Stomach (tissue), 8 donors: ENCODE measurements at regions not wholly inside any gene's neighbourhood (a gene's known extent, or its start where the extent isn't known, plus 50 kb on each side); places are given as distances from the start of the nearest gene placed in this dataset.

ENCODE experiments used
- DNase-seq, 2 donors: peaks; one replicate each; pipeline versions ENCODE4 v3.0.0 to v3.0.0-alpha.2; 2013 to 2019
- H3K27ac ChIP-seq, 5 donors: fragments of 200-600 bp in 4 of 5; sonication (generic) in 4 of 5; one replicate each; pipeline ENCODE4 v1.5.1; 2013 to 2019; ENCODE audit warnings: mild to moderate bottlenecking in 1 of 5, moderate library complexity in 1 of 5
- H3K27me3 ChIP-seq, 3 donors: fragments of 200-600 bp; sonication (generic); one replicate each; pipeline ENCODE4 v1.5.1; 2017 to 2019; ENCODE audit warnings: mixed run types in 1 of 3
- H3K36me3 ChIP-seq, 4 donors: fragments of 200-600 bp; sonication (generic); 1 replicate in 3 of 4; 2 replicates in 1 of 4; pipeline ENCODE4 v1.5.1; 2016 to 2019
- H3K4me1 ChIP-seq, 4 donors: fragments of 200-600 bp; sonication (generic); one replicate each; pipeline ENCODE4 v1.5.1; 2016 to 2019
- H3K4me3 ChIP-seq, 4 donors: fragments of 200-600 bp; sonication (generic) in 3 of 4; one replicate each; pipeline ENCODE4 v1.5.1; 2016 to 2019; ENCODE audit warnings: mild to moderate bottlenecking in 1 of 4
- H3K9me3 ChIP-seq, 4 donors: fragments of 200-600 bp; sonication (generic); one replicate each; pipeline ENCODE4 v1.5.1; 2016 to 2019
- CTCF ChIP-seq, 7 experiments: fragments of 450-650 bp in 4 of 7; fragments of 200-600 bp in 3 of 7; sonication (generic) in 3 of 7; IDR thresholded peaks; one replicate each; pipeline ENCODE4 v1.5.1; 2016 to 2019; ENCODE audit warnings: antibody characterized with exemption in 7 of 7, control low read depth in 2 of 7, mild to moderate bottlenecking in 1 of 7
- EP300 ChIP-seq: sonication (generic); formaldehyde crosslinking; IDR thresholded peaks from one replicate; pipeline ENCODE4 v1.6.1; 2017; ENCODE audit warnings: antibody characterized with exemption
- POLR2A ChIP-seq, 4 donors: fragments of 450-650 bp; IDR thresholded peaks; one replicate each; pipeline ENCODE4 v1.6.1; 2016; ENCODE audit warnings: antibody characterized with exemption in 4 of 4, control low read depth in 2 of 4, mild to moderate bottlenecking in 1 of 4, moderate library complexity in 1 of 4
- POLR2AphosphoS5 ChIP-seq, 3 donors: sonication (generic); formaldehyde crosslinking; IDR thresholded peaks; one replicate each; pipeline ENCODE4 v1.6.1; 2016; ENCODE audit warnings: antibody characterized with exemption in 3 of 3
- WGBS, 5 donors: extraction: QIAGEN DNeasy Blood & Tissue Kit in 3 of 5; methylation state at CpG; one replicate each; pipeline versions ENCODE4 v1.1.5 to v1.1.7; 2013 to 2018; 5-methylcytosine and 5-hydroxymethylcytosine counted together
- intact Hi-C: fragments of 100-400 bp; cut with DNase I; formaldehyde crosslinking; loops from one replicate; pipeline ENCODE4 v1.15.1; 2023; ENCODE audit warnings: low total_unique reads
- donor health status: healthy with polysubstance abuse.
- donor health status: Bipolar disorder and iron deficiency.
- donor health status: healthy.

- no peaks in the 10 kb centered on the region for H3K36me3 ChIP-seq
- H3K4me3 ChIP-seq, result no peak overlapping the region
- intact Hi-C loops, result no loop called here
- H3K27ac ChIP-seq, result no peak overlapping the region
- no peaks in the 10 kb centered on the region for H3K9me3 ChIP-seq
- no peak for TF ChIP-seq EP300
- H3K4me1 ChIP-seq, result no peaks in the 10 kb centered on the region
- DNase-seq, result no peak
- no peaks in the 10 kb centered on the region for H3K27me3 ChIP-seq
- 70 to 78% (median 71%) methylated on average over 6 of the region's 6 CpGs for WGBS, 5 donors
Measured at GRCh38 chrX:23136816-23137215, 137.1 kb downstream of the DDX53 start.

GRCh38 chrX:23168291-23168690 lies 166.4 kb upstream of the PTCHD1 start:
- intact Hi-C loops, result no loop called here

GRCh38 chrX:23185951-23186350 lies 148.7 kb upstream of the PTCHD1 start:
- WGBS, 5 donors, result 67 to 81% (median 78%) methylated on average over 1 of the region's 1 CpG
- no peaks in the 10 kb centered on the region for H3K4me1 ChIP-seq
- H3K27ac ChIP-seq, result no peak overlapping the region
- TF ChIP-seq POLR2A (IDR thresholded peaks at IDR 0.05) (no peak), EP300 (no peak), POLR2AphosphoS5 (IDR thresholded peaks at IDR 0.05) (no peak), CTCF (IDR thresholded peaks at IDR 0.05) (no peak)
- no peaks in the 10 kb centered on the region for H3K27me3 ChIP-seq
- H3K36me3 ChIP-seq, result no peaks in the 10 kb centered on the region
- intact Hi-C loops, result no loop called here
- no peak for DNase-seq
- H3K4me3 ChIP-seq, result no peak overlapping the region
- H3K9me3 ChIP-seq, result no peaks in the 10 kb centered on the region

More at GRCh38 chrX:23168291-23168690, 166.4 kb upstream of the PTCHD1 start:
- no peaks in the 10 kb centered on the region for H3K36me3 ChIP-seq
- TF ChIP-seq EP300, result no peak
- no peak for TF ChIP-seq CTCF (IDR thresholded peaks at IDR 0.05)
- no peak for TF ChIP-seq POLR2A (IDR thresholded peaks at IDR 0.05)
- no peak for TF ChIP-seq POLR2AphosphoS5 (IDR thresholded peaks at IDR 0.05)
- DNase-seq, result no peak
- WGBS, 5 donors, result 43 to 76% (median 55%) methylated on average over 1 of the region's 1 CpG
- H3K4me1 ChIP-seq, result no peaks in the 10 kb centered on the region
- H3K9me3 ChIP-seq, result no peaks in the 10 kb centered on the region
- H3K4me3 ChIP-seq, result no peak overlapping the region
- H3K27ac ChIP-seq, result no peak overlapping the region
- H3K27me3 ChIP-seq, result no peaks in the 10 kb centered on the region

- no peak for TF ChIP-seq CTCF (IDR thresholded peaks at IDR 0.05)
- TF ChIP-seq POLR2A (IDR thresholded peaks at IDR 0.05), result no peak
- no peak for TF ChIP-seq EP300
- TF ChIP-seq POLR2AphosphoS5 (IDR thresholded peaks at IDR 0.05), result no peak
- H3K9me3 ChIP-seq, result no peaks in the 10 kb centered on the region
- no peak for DNase-seq
- intact Hi-C loops, result no loop called here
- H3K27me3 ChIP-seq, result no peaks in the 10 kb centered on the region
- no peaks in the 10 kb centered on the region for H3K4me1 ChIP-seq
- H3K27ac ChIP-seq, result no peak overlapping the region
- no peak overlapping the region for H3K4me3 ChIP-seq
- H3K36me3 ChIP-seq, result no peaks in the 10 kb centered on the region
- WGBS, 5 donors, result 81 to 96% (median 88%) methylated on average over 5 of the region's 5 CpGs
Measured at GRCh38 chrX:23187819-23188218, 146.8 kb upstream of the PTCHD1 start.

- Histone ChIP-seq H3K4me1 (no peaks in the 10 kb centered on the region), H3K27ac (no peak overlapping the region), H3K4me3 (no peak overlapping the region), H3K9me3 (no peaks in the 10 kb centered on the region), H3K27me3 (no peaks in the 10 kb centered on the region), H3K36me3 (no peaks in the 10 kb centered on the region)
- no peak for TF ChIP-seq EP300
- TF ChIP-seq POLR2AphosphoS5 (IDR thresholded peaks at IDR 0.05), result no peak
- no peak for TF ChIP-seq POLR2A (IDR thresholded peaks at IDR 0.05)
- no peak for TF ChIP-seq CTCF (IDR thresholded peaks at IDR 0.05)
- peak in 1 of 2 donors; percentile 14 for DNase-seq
- 40 to 63% (median 56%) methylated on average over 3 of the region's 3 CpGs for WGBS, 5 donors
- intact Hi-C loops, result no loop called here
Measured at GRCh38 chrX:23194885-23195554, 139.6 kb upstream of the PTCHD1 start.
